ENCODE measurements at regions not wholly inside any gene's neighbourhood (a gene's known extent, or its start where the extent isn't known, plus 50 kb on each side); places are given as distances from the start of the nearest gene placed in this dataset.

- no peak for DNase-seq
Observed at GRCh38 chr9:16099732-16100536, 547.1 kb downstream of the CCDC171 start.

DNA sequence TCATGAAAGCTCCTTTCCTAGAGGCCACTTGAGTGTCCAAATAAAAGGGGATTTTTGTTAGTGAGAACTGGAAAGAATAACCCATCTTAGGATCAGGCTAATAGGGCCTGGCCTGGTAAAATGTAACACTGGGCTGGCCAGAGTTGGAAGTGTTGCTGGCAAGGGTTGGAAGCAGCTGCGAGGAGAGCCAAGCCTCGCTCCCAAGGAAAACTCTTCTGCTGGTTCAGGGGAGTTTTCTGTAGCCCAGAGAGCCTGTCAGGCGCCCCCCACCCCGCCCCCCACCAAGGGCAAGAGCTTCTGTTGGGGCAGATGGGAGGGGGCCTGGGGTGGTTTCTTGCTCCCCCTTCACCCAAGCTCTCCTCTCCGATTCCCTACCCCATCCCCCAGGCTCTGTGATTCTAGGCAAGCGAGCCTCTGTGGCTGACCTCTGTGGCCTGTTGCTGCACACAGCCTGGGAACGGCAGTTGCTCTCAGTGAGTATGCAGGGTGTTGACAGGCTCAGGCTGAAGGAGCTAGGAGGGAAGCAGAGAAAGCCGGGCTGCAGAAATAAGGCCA is 547.8 kb downstream of the CCDC171 start:
- DNase-seq = no peak

- DNase-seq = no peak
Observed at GRCh38 chr9:16102154-16102553, 549.3 kb downstream of the CCDC171 start.

GRCh38 chr9:16103620-16104397 is 551.0 kb downstream of the CCDC171 start:
- no peak for DNase-seq

GRCh38 chr9:16105168-16106020 is 552.6 kb downstream of the CCDC171 start:
- DNase-seq = no peak

DNA sequence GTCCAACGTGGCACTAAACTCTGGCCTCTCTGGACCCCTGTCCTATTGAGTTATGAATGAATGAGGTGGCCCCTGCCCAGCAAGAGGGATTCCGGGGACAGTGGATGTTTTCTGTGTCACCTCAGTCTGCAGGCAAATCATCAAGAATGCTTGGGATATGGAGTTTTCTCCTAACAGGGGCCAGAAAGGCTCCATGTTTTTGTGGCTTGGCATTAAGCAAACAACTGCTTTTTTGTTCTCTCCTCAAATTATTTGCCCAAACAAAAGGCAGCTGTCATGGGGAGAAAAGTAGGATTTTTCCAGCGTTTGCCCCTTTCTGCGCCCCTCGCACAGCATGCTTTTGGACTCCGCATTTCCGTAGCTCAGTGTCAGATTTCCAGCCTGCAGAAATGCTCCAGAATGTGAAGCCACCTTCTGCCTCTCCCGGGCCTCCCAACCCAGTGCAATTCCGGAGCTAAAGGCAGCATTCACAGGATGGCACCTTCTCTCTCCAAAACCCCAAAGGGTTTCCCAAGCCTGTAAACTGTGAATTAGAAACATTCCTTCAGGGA is 553.3 kb downstream of the CCDC171 start:
- DNase-seq = no peak

- DNase-seq = no peak
Observed at GRCh38 chr9:16112116-16112515, 559.3 kb downstream of the CCDC171 start.

DNA sequence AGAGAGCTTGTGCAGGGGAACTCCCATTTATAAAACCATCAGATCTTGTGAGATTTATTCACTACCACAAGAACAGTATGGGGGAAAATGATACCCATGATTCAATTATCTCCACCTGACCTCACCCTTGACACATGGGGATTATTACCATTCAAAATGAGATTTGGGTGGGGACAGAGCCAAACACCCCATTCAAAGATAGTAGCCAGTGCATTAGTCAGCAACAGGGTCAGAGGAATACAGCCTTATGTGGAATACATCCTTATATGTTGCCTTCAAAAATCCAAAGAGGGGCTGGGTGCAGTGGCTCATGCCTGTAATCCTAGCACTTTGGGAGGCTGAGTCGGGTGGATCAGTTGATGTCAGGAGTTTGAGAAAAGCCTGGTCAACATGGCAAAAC is 563.2 kb downstream of the CCDC171 start:
- no peak for DNase-seq

- DNase-seq = no peak
Observed at GRCh38 chr9:16118043-16118442, 565.2 kb downstream of the CCDC171 start.

DNA sequence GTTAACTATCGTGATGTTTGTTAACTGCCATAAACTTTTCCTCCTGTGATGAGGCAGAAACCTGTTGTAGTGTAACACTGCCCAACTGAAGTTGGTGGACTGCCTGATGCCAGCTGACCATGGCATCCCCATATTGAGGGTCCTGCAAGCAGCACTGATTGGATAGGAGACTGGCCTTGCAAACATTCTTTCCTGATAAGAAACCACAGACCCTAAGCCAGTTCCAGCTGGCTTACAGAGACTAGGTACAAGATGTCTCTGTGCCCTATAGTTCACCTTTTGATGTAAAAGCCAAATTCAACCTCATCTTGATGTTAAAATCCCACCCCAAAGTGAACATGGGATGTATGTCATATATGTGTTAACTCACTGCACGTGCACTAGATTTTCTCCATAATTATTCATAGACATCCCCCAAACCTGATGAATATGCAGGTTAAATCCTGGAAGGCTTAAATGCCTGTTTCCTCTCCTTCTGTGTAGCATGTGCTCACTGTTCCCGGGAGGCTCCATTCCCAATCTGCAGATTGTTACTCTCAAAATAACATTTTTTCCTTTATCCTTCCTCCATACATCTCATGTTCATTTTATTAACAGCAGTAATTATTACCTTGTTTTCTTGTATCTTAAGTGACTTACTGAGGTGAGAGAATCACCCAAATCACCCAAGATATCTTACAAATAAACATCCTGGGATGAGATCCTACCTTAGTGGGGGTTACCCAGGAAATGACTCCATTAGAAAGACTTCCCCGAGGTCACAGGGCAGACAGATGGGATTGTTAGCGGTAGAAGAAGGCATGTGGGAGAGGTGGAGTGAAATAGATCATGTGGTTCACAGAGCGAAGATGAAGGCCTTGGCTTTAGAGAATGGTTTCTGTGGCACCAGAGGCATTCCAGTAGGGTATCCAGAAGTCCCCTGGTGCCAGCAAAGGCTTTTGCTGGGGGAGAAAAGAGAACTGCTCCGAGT is 566.7 kb downstream of the CCDC171 start:
- no peak for DNase-seq

GRCh38 chr9:16120231-16120641 is 567.4 kb downstream of the CCDC171 start:
- no peak for DNase-seq

- DNase-seq = no peak
Observed at GRCh38 chr9:16120727-16121126, 567.9 kb downstream of the CCDC171 start.

- DNase-seq = no peak
Observed at GRCh38 chr9:16121168-16121567, 568.3 kb downstream of the CCDC171 start.

- DNase-seq = no peak
Observed at GRCh38 chr9:16121601-16122286, 568.9 kb downstream of the CCDC171 start.

- DNase-seq = no peak
Observed at GRCh38 chr9:16125629-16126028, 572.8 kb downstream of the CCDC171 start.

DNA sequence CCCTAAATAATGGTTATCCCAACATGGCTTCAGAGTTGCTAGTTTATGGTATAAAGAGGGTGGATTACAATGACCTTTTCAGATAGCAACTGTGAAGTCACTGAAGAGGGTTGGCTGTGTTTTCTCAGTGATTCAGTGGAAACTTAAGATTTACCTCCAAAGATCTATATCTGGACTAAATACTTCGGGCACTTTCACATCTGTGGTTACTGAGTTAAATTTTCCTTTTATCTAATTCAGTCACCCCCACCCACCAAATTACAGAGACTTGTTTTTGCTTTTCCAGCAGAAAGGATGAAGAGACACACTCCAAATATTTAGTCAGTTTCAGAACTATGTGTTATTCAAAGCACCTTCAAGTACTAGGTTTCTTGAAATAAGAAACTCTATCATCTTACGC is 573.2 kb downstream of the CCDC171 start:
- no peak for DNase-seq

GRCh38 chr9:16128003-16128402 is 575.2 kb downstream of the CCDC171 start:
- no peak for DNase-seq

DNA sequence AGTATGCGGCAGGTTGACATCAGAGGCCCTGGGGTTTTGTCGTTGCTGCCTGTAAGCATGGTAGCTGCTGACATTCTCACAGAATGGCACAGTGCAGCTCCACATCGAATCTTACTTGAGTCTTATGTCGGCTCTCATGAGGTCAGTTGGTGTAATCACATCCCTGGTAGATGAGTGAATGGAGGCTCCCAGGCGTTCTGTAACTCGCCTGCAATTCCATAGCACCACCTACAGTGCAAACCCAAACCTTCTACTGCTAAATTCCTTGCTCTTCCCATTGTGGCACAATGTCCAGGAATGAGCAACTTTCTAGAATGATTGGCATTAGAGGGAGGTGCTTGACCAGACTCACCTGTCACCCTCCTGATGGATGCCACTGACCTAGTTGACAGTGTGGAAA is 578.4 kb downstream of the CCDC171 start:
- DNase-seq = no peak

GRCh38 chr9:16132513-16132912 is 579.7 kb downstream of the CCDC171 start:
- no peak for DNase-seq

GRCh38 chr9:16133032-16133431 is 580.2 kb downstream of the CCDC171 start:
- no peak for DNase-seq

Measured in suppressor macrophage (primary cell).